Cardiac muscle cell (in vitro differentiated cells and primary cell): ENCODE measurements at regions not wholly inside any gene's neighbourhood (a gene's known extent, or its start where the extent isn't known, plus 50 kb on each side); places are given as distances from the start of the nearest gene placed in this dataset.

ENCODE experiments used
- DNase-seq, 2 donors: peaks; one replicate each; pipeline versions ENCODE4 v3.0.0 to v3.0.0-alpha.2; 2010 to 2017; ENCODE audit warnings: low read depth in 1 of 2, low spot score in 1 of 2
- H3K27ac ChIP-seq: fragments of 200-600 bp; sonication (generic); 2 replicates; pipeline ENCODE4 v1.5.1; 2016
- H3K27me3 ChIP-seq: fragments of 200-600 bp; sonication (generic); 2 replicates; pipeline ENCODE4 v1.6.0; 2016; ENCODE audit warnings: control low read depth
- H3K36me3 ChIP-seq: fragments of 200-600 bp; sonication (generic); 2 replicates; pipeline ENCODE4 v1.5.1; 2016; ENCODE audit warnings: control low read depth
- H3K4me1 ChIP-seq: fragments of 200-600 bp; sonication (generic); 2 replicates; pipeline ENCODE4 v1.8.1; 2017; ENCODE audit warnings: low read depth, mild to moderate bottlenecking, mixed run types
- H3K4me3 ChIP-seq: fragments of 200-600 bp; sonication (generic); 2 replicates; pipeline ENCODE4 v1.5.1; 2016; ENCODE audit warnings: mild to moderate bottlenecking
- H3K9me3 ChIP-seq: fragments of 200-600 bp; sonication (generic); 2 replicates; pipeline ENCODE4 v1.5.1; 2017; ENCODE audit warnings: low read depth, mild to moderate bottlenecking, control low read depth
- TF ChIP-seq, protein P1 (sequence below): IDR thresholded peaks from 2 replicates; pipeline ENCODE4 v1.5.1; 2012; ENCODE audit warnings: low read depth, mild to moderate bottlenecking, low read length

DNA sequence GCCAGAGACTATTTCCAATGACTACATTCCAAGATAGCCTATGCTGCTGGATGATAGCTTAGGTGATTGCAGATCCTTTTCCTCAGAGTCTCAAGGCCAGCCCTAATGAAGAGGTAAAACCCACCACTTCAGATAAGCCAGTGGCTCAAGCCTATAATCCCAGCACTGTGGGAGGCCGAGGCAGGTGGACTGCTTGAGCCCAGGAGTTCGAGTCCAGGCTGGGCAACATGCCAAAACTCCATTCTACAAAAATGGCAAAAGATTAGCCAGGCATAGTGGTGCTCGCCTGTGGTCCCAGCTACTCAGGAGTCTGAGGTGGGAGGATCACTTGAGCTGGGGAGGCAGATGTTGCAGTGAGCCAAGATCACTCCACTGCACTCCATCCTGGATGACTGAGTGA is 495.3 kb downstream of the ZIC1 start:
- Histone ChIP-seq H3K9me3 (no peaks in the 10 kb centered on the region), H3K27ac (no peak overlapping the region), H3K4me1 (no peaks in the 10 kb centered on the region), H3K4me3 (no peak overlapping the region), H3K36me3 (no peaks in the 10 kb centered on the region), H3K27me3 (no peaks in the 10 kb centered on the region)
- TF ChIP-seq, protein P1, sequence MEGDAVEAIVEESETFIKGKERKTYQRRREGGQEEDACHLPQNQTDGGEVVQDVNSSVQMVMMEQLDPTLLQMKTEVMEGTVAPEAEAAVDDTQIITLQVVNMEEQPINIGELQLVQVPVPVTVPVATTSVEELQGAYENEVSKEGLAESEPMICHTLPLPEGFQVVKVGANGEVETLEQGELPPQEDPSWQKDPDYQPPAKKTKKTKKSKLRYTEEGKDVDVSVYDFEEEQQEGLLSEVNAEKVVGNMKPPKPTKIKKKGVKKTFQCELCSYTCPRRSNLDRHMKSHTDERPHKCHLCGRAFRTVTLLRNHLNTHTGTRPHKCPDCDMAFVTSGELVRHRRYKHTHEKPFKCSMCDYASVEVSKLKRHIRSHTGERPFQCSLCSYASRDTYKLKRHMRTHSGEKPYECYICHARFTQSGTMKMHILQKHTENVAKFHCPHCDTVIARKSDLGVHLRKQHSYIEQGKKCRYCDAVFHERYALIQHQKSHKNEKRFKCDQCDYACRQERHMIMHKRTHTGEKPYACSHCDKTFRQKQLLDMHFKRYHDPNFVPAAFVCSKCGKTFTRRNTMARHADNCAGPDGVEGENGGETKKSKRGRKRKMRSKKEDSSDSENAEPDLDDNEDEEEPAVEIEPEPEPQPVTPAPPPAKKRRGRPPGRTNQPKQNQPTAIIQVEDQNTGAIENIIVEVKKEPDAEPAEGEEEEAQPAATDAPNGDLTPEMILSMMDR = no peak
- DNase-seq = no peak

GRCh38 chr3:147906285-147906684 is 497.1 kb downstream of the ZIC1 start:
- Histone ChIP-seq H3K36me3 (no peaks in the 10 kb centered on the region), H3K4me3 (no peak overlapping the region), H3K27ac (no peak overlapping the region), H3K27me3 (no peaks in the 10 kb centered on the region), H3K4me1 (no peaks in the 10 kb centered on the region), H3K9me3 (no peaks in the 10 kb centered on the region)
- TF ChIP-seq, protein P1 = no peak
- no peak for DNase-seq

DNA sequence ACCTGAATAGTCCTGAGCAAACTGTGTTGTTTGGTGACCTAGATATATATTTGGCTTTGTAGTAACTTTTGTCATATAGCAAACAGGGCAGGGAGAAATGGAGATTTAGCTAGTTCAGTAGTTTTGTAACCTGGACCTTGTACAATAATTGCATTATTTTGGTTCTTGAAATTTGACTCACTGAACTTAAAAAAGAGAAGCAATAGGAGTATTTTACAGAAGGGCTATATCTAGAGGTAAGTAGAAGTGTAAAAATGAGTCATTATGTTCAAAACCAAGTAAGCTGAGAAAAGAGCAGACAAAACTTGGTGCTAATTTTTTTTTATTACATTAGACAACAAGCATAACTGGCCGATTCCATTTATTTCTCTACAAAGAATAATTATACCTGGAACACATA is 505.4 kb downstream of the ZIC1 start:
- no peak for DNase-seq
- Histone ChIP-seq H3K9me3 (no peaks in the 10 kb centered on the region), H3K27me3 (no peaks in the 10 kb centered on the region), H3K36me3 (no peaks in the 10 kb centered on the region), H3K4me3 (no peak overlapping the region), H3K4me1 (no peaks in the 10 kb centered on the region), H3K27ac (no peak overlapping the region)
- TF ChIP-seq, protein P1 = no peak

- no peaks in the 10 kb centered on the region for H3K4me1 ChIP-seq
- TF ChIP-seq, protein P1 = no peak
- H3K36me3 ChIP-seq = no peaks in the 10 kb centered on the region
- H3K27me3 ChIP-seq = no peaks in the 10 kb centered on the region
- DNase-seq = peak in 1 of 2 donors; percentile 10
- H3K9me3 ChIP-seq = no peaks in the 10 kb centered on the region
- no peak overlapping the region for H3K4me3 ChIP-seq
- H3K27ac ChIP-seq = no peak overlapping the region
These were observed 505.9 kb downstream of the ZIC1 start for GRCh38 chr3:147915057-147915456.

GRCh38 chr3:147919496-147919895 is 510.3 kb downstream of the ZIC1 start:
- Histone ChIP-seq H3K9me3 (no peaks in the 10 kb centered on the region), H3K4me3 (no peak overlapping the region), H3K27me3 (no peaks in the 10 kb centered on the region), H3K36me3 (no peaks in the 10 kb centered on the region), H3K27ac (no peak overlapping the region), H3K4me1 (no peaks in the 10 kb centered on the region)
- TF ChIP-seq, protein P1 = no peak
- DNase-seq = no peak

DNA sequence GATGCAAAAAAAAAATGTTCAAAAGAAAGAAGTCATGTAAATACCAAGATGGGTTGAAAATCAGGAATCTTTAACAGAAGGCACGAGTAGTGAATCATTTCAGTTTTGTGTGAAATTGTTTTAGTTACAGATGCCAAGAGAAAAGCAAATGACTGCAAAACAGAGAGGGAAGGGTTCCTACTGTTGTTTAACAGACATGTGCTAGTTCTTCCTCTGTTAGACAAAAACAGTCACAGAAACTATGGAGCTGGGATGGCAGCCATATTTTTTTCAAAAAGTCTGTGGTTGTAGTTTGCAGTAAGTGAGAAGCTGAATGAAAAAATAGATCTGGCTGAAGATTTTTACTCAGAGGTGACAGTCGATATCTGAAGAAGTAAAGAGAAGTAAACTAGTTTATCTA is 511.9 kb downstream of the ZIC1 start:
- TF ChIP-seq, protein P1 = no peak
- Histone ChIP-seq H3K27me3 (no peaks in the 10 kb centered on the region), H3K9me3 (no peaks in the 10 kb centered on the region), H3K4me3 (no peak overlapping the region), H3K27ac (no peak overlapping the region), H3K36me3 (no peaks in the 10 kb centered on the region), H3K4me1 (no peaks in the 10 kb centered on the region)
- DNase-seq = peak in 1 of 2 donors; percentile 18
